ENCODE measurements at regions not wholly inside any gene's neighbourhood (a gene's known extent, or its start where the extent isn't known, plus 50 kb on each side); places are given as distances from the start of the nearest gene placed in this dataset.
"Not testable (repeated sequence)": the region's sequence is repeated elsewhere in the genome, so short reads cannot be mapped to it uniquely, and the experiment has no call there.

GRCh38 chr2:225244933-225245332, 154.6 kb upstream of the NYAP2 start:
- no peak for DNase-seq

GRCh38 chr2:225236769-225237323, 162.7 kb upstream of the NYAP2 start:
- DNase-seq: no peak

GRCh38 chr2:225233234-225233633, 166.3 kb upstream of the NYAP2 start:
- DNase-seq: no peak

- no peak for DNase-seq
Observed at GRCh38 chr2:225231900-225232299, 167.6 kb upstream of the NYAP2 start.

- DNase-seq: not testable (repeated sequence)
Observed at GRCh38 chr2:225229346-225229745, 170.2 kb upstream of the NYAP2 start.

- no peak for DNase-seq
Observed at GRCh38 chr2:225226441-225226840, 173.1 kb upstream of the NYAP2 start.

- DNase-seq: no peak
Observed at GRCh38 chr2:225223301-225223700, 176.2 kb upstream of the NYAP2 start.

GRCh38 chr2:225207471-225207870, 165.2 kb upstream of the DOCK10 start:
- no peak for DNase-seq

- no peak for DNase-seq
Observed at GRCh38 chr2:225207043-225207442, 164.8 kb upstream of the DOCK10 start.

- no peak for DNase-seq
Observed at GRCh38 chr2:225196579-225196978, 154.3 kb upstream of the DOCK10 start.

GRCh38 chr2:225192869-225193268, 150.6 kb upstream of the DOCK10 start:
- no peak for DNase-seq

- DNase-seq: no peak
Observed at GRCh38 chr2:225190987-225191386, 148.7 kb upstream of the DOCK10 start.

GRCh38 chr2:225184948-225185347, 142.7 kb upstream of the DOCK10 start:
- no peak for DNase-seq

GRCh38 chr2:225182126-225182525, 139.9 kb upstream of the DOCK10 start:
- no peak for DNase-seq

GRCh38 chr2:225177098-225177497, 134.8 kb upstream of the DOCK10 start:
- DNase-seq: no peak

- DNase-seq: peak; percentile 68 to 74
Observed at GRCh38 chr2:225173909-225174308, 131.6 kb upstream of the DOCK10 start.

- DNase-seq: peak in 1 of 2 experiments; percentile 15
Observed at GRCh38 chr2:225171350-225171749, 129.1 kb upstream of the DOCK10 start.

GRCh38 chr2:225170162-225170561, 127.9 kb upstream of the DOCK10 start:
- no peak for DNase-seq

GRCh38 chr2:225169396-225169795, 127.1 kb upstream of the DOCK10 start:
- no peak for DNase-seq

- no peak for DNase-seq
Observed at GRCh38 chr2:225165052-225165451, 122.8 kb upstream of the DOCK10 start.

- DNase-seq: no peak
Observed at GRCh38 chr2:225164401-225165050, 122.3 kb upstream of the DOCK10 start.

- DNase-seq: no peak
Observed at GRCh38 chr2:225158360-225158759, 116.1 kb upstream of the DOCK10 start.

- DNase-seq: peak; percentile 80 to 94
Observed at GRCh38 chr2:225156853-225157451, 114.7 kb upstream of the DOCK10 start.

- no peak for DNase-seq
Observed at GRCh38 chr2:225140723-225141122, 98.5 kb upstream of the DOCK10 start.

- DNase-seq: no peak
Observed at GRCh38 chr2:225137971-225138370, 95.7 kb upstream of the DOCK10 start.

All from NCI-H2081 (cell line).